SK-N-DZ (cell line): ENCODE measurements at regions not wholly inside any gene's neighbourhood (a gene's known extent, or its start where the extent isn't known, plus 50 kb on each side); places are given as distances from the start of the nearest gene placed in this dataset.
"Not testable (repeated sequence)": the region's sequence is repeated elsewhere in the genome, so short reads cannot be mapped to it uniquely, and the experiment has no call there.

Experiments
- DNase-seq: peaks from one replicate; pipeline ENCODE4 v3.0.0-alpha.2; 2015; ENCODE audit warnings: low spot score

DNA sequence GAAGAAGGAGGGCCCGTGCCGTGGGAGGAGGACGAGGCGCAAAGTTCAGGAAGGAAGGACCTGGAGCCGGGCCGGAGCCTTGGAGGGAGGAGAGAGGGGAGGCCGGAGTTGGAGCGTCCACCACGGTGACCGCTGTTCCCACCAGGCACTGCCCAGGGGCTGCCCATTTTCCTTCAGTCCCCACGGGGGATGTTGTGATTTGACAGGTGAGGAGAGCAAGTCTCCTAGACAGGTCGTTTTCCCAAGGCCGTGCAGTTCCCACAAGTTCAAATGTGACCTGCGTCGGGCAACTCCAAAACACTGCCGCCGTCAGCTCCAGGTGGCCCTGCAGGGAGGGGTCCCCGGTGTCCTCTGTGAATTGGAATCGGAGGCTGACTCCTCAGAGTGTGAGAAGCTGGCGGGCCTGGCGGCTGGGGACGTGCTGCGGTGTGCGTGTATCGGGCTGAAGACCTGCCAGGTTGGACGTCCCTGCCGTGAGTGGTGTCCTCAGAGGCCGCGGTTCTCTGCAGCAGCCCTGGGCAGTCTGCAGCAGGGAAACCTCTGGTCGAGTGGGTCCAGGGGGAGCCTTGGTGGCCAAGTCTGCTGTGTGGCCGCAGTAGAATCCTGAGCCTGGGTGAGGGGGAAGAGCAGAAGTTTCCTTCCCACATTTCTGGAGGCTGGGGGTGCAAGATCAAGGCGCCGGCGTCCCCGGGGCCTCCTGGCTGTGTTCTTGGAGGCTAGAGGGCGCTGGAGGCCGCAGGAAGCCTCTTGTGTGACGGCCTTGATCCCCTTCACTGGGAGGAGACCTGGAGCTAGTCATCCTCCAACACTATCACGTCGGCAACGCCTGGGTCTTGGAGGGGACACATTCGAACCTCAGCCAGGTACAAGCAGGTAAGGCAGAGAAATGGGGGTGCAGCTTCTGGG lies 115.1 kb upstream of the FRMD1 start:
- no peak for DNase-seq

- no peak for DNase-seq
Observed at GRCh38 chr6:168192901-168193815, 114.1 kb upstream of the FRMD1 start.

DNA sequence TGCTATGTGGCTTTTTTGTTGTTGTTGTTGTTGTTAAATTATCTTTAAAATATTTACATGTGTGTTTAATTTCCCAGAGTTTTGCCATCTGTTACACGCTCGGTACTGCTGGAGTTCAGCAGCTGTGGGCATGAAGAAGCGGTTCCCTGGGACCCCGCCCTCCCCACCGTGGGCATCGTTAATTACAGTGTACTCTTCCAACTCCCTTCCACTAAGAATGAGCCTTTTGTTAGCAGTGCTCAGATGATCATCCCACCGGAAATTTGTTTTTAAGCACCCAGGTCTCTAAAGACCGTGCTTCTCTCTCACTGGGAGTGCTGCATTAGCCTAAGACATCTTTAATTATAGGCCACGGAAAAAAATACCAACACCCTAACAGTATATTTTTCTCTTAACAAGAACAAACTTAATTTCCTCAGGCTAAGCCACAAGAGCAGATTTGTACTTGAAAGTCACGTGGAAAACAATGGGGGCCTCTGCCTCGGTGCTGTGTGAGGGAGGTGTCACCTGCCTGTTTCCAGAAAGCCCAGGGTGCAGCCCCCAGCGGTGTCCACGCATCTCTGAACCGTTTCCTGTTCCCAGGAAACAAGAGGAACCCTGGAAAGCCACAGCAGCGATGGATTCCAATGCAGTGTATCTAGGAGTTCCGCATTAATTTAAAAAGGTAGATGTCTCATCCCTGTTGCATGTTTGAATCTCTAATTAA lies 113.3 kb upstream of the FRMD1 start:
- no peak for DNase-seq

DNA sequence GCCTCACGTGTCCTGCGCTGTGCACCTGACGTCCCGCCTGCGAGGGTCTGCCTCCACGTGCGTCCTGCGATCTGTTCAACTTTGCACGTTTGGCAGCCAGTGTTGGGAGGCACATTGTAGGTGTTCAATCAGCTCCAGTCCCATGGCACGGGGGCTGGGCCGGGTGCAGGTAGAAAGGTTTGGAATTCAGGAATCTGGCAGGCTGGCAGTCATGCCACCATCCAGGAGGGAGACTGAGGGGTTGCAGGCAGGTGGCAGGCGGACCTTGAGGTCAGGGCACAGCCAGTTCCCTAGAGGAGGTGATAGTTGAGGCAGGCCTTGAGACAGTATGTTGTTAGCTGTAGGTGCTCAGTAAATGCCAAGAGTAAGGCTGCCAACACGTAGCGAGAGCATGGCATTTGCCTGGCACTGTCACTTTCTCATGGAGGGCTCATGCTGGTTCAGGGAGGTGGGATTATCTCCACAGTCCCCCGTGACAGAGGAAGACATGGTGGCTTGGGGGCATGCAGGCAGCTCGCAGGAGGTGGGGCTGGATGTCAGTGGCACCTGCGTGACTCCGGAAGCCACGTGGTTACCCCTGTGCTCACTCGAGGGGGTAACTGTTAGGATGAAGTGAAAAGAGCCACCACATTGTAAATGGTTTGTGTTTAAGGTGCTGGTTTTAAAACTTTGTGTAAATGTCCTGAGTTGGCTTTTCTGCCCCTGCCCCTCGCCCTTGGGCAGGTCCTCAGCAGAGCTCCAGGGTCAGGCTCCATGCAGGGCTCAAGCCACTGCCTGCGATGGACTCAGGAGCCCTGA lies 111.8 kb upstream of the FRMD1 start:
- no peak for DNase-seq

DNA sequence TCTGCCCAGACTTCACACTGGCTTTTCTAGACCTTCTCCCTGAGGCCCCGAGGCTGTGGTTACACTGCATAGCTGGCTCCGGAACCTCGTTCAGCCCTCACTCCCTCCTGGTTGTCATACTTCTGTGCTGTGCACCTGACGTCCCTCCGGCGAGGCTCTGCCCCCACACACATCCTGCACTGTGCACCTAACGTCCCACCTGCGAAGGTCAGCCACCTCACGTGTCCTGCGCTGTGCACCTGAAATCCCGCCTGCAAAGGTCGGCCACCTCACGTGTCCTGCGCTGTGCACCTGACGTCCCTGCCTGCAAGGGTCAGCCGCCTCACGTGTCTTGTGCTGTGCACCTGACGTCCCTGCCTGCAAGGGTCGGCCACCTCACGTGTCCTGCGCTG lies 111.0 kb upstream of the FRMD1 start:
- no peak for DNase-seq

DNA sequence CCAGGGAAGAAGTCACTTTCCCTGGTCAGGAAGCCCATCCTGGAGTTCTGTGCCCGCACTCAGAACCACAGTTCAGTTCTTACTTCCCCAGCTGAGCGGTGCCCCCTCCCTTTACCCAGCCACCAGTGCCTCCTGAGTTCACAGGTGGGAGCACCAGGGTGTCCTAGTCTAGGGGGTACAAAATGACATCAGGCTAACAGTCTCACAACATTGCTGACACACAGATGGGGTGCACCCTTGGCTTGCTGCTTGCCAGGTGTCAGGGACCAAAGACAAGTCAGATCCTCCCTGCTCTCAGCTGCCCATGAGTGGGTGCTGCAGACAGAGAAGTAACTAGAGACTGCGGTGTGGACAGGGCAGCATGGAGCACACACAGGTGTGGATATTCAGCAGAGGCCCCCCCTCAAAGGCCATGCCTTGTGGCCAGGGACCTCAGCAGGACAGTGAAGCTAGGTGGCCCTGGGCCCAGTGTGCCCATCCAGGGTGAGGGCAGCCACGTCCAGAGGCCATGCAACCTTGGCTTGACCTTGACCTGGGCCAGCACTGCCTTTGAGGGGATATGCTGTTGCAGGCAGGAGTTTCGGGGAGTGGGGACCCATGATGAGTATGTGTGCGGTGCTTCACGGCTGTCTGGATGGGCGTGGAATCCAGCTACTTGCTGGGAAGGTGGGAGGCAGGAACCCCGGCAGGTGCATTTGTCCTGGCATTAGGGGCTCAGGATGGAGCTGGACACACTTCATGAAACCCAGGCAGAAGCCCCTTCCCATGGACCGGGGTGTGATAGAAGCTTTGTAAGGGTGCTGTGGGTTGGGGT lies 110.4 kb upstream of the FRMD1 start:
- no peak for DNase-seq

DNA sequence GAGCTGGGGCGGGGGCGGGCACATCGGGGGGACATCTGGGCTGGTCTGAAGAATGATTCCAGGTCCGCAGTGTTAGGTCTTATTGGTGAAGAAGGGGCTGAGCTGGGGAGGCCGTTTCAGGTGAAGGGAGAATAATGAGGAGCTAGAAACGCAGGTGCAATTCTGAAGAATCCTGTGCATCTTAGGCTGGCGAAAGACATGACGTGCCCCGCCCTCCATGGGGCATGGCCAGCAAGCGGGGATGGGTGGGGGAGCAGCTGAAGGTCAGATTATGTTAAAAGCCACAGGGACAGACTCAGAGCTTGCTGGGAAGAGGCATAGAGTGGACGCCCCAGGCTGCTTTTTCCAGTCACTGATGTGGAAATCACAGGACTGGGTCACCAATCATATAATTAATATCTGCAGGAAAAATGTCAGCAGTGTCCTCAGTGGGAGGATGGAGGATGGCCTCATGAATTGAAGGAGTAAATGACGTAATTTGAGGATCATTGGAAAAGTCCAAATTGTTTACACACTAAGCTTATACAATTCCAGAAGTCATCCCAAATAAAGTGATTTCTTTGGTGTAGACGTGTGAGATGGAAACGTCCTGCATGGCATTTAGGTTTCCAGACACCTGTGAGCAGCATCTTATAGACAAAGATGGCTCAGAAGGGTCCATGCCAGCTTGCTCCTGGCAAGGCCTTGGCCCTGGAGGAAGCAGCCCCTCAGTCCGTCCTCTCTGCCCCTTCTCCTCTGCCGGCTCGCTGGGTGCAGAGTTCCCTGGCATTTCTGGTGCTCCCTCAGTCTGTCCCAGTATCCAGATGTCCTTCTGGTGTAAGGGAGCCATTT lies 109.6 kb upstream of the FRMD1 start:
- DNase-seq: no peak

- DNase-seq: no peak
Observed at GRCh38 chr6:168186438-168186837, 107.4 kb upstream of the FRMD1 start.

DNA sequence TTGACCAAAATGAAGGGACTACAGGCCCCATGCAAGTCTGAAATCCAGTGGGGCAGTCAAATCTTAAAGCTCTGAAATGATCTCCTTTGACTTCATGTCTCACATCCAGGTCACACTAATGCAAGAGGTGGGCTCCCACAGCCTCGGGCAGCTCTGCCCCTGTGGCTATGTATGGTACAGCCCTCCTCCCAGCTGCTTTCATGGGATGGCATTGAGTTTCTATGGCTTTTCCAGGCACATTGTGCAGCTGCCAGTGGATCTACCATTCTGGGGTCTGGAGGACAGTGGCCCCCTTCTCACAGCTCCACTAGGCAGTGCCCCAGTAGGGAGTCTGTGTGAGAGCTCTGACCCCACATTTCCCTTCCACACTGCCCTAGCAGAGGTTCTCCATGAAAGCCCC lies 107.0 kb upstream of the FRMD1 start:
- DNase-seq: not testable (repeated sequence)

DNA sequence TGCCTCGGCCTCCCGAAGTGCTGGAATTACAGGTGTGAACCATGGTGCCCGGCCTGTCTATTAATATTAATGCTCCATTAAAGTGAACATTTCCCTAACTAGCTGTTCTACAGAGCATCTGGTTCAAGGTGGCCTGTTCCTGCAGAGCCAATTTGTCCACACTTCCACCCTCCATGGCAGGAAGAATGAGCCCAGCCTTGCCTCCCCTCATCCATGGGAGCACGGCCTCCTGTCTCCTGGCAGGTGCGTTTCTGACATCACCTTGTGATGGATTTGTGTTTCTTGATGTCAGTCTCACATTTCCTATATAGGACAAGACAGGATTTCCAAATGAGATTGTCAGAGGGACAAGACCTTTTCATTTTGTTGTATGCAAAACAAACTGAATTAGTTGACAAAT lies 105.7 kb upstream of the FRMD1 start:
- DNase-seq: no peak

DNA sequence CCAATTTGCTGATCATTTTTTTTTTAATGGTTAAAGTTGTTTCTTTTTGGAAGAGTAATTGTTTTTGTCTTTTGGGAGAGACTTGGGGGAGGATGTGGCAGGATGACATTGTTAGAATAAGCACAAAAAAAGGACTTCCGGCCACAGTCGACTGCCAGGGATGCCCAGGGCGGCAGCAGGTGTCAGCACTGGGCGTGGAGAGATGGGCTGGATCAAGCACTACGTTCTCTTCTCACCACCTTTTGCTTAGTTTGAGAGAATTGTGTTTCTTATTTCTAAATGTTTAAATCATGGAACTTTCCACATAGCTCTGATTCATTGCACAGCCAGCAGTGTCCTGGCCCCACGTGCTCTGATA lies 104.6 kb upstream of the FRMD1 start:
- DNase-seq: no peak

DNA sequence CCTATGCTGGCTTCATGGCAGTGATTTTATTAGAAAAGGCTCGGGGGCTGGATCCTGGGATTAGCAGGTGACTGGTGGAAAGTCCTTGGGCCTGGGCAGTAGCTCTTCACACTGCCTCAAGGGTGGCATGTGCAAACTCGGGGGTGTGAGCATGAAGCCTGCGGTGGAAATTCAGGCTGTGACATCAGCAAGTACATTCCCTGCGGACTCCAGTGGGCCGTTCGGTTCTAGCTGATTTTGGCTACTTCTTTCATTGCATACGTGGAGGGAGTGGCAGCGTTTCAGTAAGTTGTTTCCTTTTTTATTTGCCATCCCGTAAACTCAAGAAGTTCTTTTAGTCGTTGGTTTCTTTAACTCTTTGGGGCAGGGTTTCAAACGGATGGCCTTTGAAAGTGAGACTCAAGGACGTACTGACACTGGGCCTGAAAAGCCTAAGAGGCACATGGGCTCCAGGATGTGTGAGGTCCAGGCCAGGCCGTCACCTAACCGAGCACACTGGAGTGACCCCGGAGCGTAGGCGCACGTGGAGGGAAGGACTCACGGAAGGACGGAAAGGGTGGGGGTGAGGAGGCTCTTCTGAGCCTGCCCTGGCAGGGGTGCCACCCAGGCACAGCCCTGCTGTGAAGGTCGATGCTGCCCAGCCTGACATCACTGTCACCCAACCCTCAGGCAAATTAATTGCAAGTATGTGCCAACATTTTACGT lies 104.0 kb upstream of the FRMD1 start:
- no peak for DNase-seq

GRCh38 chr6:168182366-168182765 lies 103.4 kb upstream of the FRMD1 start:
- DNase-seq: no peak

DNA sequence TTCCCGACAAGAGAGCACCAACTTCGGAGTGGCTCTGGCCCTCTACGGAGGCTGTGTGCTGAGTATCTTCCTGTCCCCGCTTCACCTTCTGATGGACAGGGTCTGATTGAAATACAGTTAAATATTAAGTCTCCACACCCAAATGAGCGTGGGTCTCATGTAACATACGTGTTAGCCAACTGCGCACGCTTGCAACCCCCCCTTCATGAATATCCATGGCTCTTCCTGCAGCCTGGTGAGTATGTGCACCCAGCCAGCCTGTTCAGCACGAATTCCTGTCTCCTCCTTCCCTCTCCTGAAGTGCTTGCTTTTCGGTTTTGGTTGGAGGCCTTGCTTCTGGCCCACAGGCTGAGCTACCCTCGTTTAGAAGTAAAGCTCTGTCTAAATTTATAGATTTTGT lies 102.9 kb upstream of the FRMD1 start:
- DNase-seq: no peak

DNA sequence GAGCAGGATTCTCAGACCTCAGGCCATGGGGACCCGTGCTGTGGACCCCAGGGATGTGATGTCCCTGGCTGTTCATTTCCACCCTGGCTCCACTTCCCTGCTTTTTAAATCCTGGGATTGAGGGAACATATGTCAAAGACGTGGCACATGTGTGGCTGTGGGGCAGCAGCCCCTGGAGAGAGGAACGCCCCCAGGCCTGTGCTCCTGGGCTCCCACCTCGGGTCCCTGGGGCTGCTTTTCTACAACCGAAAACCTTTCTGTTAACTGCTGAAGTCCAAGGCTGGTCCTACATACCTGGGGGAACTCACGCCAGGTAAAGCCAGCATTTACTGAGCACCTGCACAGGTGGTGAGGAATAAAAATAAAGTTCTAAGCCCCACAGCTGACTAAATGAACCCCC lies 102.3 kb upstream of the FRMD1 start:
- no peak for DNase-seq

DNA sequence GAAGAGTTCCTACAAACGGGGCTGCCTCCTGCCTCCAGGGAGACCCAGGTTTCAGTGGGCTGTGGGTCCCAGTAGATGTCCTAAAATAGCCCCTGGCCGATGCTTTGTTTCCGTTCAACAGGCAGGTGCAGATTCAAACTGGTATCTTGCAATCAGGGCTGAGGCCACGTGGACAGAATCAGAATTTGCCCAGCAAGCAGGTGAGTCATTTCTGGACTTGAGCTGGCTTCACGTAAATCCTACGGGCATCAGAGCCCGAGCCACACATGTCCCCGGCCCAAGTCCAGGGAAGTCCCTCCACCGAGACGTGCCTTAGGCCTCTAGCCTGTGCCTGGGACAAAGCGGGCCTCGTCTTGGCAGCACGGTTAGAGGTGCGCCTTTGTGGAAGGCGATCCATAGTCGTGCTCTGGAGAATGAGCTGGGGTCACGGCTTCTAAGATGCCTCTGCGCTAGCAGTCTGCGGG lies 101.6 kb upstream of the FRMD1 start:
- DNase-seq: no peak

- no peak for DNase-seq
Observed at GRCh38 chr6:168179702-168180382, 100.8 kb upstream of the FRMD1 start.

- no peak for DNase-seq
Observed at GRCh38 chr6:168179133-168179532, 100.1 kb upstream of the FRMD1 start.
